RPMI8226 (cell line): ENCODE measurements at regions not wholly inside any gene's neighbourhood (a gene's known extent, or its start where the extent isn't known, plus 50 kb on each side); places are given as distances from the start of the nearest gene placed in this dataset.
"Not testable (repeated sequence)": the region's sequence is repeated elsewhere in the genome, so short reads cannot be mapped to it uniquely, and the experiment has no call there.

Source experiments
- DNase-seq: peaks from one replicate; pipeline ENCODE4 v3.0.0-alpha.2; 2015

DNA sequence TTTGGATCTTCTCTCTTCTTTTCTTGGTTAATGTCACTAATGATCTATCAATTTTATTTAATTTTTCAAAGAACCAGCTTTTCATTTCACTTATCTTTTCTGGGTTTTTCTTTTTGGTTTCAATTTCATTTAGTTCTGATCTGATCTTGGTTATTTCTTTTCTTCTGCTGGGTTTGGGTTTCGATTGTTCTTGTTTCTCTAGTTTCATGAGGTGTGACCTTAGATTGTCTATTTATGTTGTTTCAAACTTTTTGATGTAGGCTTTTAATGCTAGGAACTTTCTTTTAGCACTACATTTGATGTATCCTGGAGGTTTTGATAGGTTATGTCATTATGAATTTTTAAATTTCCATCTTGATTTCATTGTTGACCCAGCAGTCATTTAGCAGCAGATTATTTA, 142.3 kb downstream of the C11orf87 start:
- DNase-seq: no peak

DNA sequence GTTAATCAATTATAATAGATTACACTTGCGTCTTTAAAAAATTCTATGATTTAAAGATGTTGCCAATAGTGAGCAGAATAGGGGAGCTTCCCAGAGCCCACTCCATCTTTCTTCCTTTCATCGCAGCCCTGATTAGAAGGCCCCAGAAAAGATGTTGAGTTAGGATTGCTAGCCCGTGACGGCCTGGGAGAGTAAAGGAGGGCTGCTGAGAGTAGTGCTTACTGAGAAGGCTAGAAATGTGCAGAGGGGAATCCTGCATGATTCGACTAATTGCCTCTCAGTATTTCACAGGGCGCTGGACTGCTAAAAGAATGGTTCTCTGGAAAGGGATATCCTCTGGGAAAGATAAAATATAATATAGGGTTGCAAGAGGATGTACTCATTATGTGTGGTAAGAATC, 160.5 kb downstream of the C11orf87 start:
- DNase-seq: no peak

DNA sequence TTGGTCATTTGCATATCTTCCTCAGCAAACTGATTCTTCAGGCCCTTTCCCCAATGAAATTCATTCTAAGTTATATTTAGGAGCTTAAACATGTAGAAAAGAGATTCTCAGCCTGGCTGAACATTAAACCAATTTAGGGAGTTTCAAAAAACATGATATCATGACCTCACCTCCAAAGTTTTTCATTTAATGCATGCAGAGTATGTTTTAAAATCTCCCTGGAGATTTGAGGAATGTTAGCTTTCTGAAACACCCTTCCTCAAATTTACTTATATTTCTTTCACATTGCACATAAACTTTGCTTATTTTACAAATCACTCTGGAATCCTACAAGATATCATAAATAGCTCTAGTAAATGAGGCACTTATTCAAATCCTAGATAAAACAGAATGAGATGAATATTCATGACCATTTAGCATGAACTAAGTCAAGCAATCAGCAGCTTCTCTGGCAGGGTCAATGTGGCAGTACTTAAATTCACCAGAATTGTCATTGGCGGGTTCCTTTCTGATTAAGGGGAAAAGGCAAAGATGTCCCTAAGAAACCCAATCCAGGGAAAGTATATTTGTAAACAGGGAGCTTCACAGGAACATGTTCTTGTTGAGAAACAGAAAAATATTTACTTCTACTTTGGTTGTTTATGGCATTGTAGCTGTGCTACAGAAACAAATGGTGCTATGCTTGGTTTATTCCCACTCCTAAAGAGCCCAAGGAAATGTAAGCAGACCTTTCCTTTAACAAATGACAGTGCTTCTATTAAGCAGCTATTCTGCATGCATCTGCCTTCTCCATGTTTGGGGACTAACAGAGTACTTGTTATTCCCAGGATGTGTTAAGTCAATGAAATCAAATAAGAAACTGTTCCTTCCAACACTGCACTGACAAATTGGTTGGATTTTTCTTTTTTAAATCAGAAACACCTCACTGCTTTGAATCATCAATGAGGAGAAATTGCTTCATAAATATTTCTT, 162.3 kb downstream of the C11orf87 start:
- DNase-seq: no peak

DNA sequence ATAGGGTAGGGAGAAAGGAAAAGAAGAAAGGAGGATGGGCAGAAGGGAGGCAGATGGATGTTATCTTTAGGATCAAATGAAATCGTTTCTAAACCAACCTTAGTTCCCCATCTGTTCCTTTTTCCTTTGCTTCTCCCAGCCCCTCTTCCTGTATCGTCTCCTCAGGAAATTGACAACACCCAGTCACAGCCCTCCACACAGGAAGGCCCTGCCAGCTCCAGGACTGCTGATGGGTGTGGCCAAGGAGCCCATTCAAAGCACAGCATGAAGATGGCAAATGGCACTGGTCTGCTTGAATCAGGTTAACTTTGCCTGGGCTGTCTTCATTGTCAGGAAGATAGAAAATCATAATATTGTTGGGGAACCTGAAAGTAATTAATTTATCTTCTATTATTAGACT, 164.8 kb downstream of the C11orf87 start:
- DNase-seq: no peak

DNA sequence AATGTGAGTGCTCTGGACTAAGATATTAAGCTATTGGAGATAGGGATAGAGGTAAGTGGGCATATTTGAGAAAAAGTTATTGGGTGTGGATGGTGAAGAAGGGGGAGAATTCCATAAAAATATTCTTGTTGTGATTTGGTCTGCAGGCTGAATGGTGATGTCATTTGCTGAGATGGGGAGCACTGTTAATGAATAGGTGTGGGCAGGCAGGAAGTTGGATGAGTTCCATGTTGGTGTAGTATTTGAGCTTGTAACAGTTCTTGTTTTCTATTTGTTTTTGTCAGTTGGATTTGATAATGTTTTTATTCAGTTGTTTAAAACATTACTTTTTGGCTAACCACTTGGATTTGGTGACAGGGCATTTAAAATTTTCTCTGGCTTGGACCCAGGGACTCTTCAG, 168.8 kb downstream of the C11orf87 start:
- DNase-seq: no peak

DNA sequence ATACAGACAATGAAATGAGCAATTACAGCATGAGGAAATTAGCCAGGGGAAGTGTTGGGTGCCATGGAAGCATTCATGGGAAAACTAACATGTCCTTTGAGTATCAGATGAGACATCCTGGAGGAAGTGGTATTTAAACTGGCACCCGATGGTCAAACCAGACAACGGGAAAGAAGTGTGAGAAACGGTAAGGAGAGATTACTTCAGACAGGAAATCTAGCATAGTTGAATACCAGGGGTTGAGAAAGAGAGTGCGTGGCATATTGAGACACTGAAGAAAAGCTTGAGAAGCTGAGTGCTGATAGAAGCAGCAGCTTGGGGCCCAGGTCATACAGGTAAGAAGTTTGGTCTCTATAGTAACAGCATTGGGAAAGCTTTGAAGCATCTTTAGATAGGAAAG, 175.3 kb downstream of the C11orf87 start:
- DNase-seq: no peak

DNA sequence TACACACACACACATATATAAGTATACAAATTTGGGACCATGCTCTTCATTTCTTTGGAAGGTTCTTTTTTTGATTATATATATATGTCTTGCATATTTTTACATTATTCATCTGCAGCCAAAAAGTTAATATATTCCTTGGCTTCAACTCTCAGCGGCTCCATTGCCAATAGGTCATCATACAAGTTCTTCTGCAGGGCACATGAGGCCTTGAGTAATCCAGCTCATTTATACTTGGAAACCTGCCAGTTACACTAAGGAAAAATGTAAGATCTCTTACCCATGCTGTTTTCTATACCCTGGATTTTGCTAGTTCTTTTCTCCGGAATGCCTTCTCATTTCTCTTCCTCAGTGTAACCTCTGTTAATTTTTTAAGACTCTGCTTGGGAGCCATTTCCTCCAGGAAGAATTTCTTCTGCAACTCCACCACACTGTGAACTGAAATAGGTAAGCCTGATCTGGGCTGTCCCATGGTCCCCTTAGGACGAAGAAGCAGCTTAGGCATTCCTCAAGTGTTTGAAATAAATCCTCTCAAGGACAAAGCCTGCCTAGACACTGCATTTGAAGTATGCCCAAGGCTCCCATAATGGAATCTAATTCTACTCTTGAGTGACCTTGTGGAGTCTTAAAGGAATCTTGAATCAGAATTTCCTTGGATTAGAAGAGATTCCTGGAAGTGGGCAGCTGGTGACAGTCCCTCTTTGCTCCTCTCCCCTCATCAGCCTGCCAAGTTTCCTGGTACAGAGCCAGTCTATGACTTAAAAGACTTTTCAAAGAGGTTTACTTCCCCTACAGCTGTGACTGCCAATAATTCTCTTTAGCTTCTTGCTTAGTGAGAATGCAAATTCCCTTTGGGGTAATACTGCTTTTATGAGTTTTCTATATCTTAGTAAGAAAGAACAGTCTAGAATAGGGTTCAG, 182.8 kb downstream of the C11orf87 start:
- DNase-seq: no peak

DNA sequence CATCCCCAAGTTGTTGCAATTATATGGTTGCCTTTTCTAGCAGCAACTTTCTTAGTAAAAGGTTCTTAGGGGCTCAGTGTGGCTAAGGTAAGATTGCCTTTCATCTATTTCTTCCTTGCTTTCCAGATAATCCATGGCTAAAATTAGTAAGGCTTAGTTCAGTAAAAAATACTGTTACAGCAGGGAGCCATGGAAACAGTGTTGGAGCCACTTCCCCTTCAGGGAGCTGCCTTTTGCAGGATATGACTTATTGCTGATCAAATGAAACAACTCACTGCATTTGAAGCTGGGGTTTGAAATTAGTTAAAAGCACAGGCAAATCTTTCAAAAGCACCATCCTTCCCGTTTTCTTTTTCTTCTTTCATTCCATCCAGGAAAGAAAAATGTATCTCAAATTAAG, 184.3 kb downstream of the C11orf87 start:
- no peak for DNase-seq

DNA sequence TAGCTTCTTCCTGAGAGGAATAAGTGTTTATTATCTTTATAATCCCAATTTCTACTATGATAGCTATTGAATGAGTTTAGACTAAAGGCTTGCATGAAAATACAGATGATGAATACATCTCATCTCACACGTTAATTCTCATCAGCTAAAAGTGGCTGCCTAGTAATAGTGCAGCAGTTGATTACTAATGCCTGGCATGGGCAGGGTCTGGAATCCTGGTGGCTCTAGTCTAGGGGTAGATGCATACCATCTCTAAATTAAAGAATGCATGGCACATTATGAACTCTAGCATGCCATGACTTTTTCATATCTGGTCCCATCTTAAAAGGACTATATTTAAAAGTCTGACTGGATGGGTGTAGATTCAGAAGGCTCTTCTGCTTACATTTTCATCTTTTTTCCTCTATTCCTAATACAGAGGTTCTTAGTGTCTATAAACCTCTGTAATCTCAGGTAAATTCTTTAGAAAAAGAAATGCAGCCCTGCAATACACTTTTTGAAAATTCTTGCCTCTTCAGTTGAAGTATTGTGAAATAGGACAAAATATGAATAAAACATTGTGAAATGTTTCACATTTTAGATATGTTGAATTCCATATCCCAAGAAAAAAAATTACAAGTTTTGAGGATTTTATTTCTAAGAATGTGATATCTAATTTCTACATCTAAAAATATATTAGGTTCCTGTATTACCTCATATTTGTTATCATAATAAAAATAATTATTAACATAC, 187.6 kb downstream of the C11orf87 start:
- DNase-seq: no peak

DNA sequence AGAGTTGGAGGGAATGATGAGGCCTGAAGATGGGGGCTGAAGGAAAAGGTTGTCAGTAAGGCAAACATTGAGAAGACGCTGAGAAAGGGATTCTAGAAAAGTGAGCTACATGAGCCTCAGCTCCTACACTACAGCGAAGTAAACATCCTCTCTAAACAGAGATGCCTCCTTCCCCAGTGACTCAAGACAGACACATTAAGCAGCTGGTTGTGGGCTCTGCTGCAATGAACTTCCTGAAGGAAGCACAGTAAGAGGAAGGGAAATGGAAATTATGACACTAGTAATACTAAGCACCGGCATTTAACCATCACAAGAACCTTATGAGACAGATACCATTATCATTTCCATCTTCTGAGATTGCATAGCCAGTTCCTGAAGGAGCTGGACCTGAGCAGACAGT, 190.5 kb downstream of the C11orf87 start:
- no peak for DNase-seq

DNA sequence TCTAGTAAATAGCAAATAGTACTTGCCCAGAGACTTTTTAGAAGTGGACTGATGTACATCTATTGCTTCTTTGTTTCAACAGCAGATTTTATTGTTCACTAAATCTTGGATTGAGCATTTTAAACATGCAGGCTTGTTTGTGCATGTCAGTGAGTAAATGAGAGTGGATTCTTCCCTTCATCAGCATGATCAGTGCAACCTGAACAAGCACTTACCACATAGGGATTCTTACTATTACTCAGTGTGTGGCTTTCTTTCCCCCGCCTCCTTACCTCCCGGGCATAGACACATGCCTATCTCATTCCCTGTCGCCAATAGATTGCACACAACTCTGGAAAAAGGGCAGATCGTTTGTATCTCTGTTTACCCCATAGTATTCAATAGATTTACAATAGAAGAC, 197.5 kb downstream of the C11orf87 start:
- DNase-seq: no peak

DNA sequence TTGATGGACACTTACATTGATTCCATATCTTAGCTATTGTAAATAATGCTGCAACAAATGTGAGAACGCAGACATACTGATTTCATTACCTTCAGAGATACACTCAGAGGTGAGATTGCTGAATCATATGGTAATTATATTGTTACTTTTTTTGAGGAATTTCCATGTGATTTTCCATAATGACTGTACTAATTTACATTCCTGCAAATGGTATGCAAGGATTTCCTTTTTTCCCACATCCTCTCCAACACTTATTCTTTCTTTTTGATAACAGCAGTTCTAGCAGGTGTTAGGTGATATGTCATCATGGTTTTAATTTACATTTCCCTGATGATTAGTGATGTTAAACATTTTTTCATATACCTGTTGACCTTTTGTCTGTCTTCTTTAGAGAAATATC, 207.7 kb downstream of the C11orf87 start:
- no peak for DNase-seq

DNA sequence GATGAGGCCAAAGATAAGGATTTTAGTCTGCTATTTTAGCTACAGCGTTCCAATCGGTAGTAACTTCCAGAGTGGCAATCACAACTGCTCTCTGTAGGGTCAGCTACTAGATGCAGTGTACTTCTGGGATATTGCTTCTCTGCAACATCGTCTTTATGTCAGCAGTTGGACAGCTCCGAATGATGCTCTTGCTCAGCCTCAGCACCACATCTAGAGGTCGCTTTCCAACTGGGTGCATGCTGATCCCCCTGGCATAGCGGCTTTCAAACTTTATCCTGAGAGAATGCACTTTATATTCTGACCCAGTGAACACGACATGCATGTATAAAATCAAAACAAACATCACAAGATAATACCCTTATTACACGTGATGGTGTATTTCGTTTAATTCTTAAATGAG, 219.6 kb downstream of the C11orf87 start:
- peak; percentile 19 for DNase-seq

DNA sequence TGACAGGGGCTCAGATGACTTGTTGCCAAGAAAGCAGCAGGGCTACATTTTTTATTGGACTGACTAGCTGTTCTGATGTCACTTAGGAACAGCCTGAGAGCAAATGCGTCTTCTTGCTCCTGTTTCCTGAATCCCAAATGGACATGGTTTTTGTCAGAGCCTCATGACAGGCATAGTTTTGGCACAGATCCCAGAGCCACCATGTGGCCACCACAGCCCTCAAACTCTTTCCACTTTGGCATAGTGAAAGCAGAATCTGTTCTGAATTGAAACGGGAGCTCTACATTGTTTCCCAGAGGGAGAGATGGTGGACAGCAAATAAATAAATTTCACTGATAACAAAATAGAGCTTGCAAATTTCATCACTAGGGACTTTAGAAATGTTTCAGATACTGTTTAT, 222.2 kb downstream of the C11orf87 start:
- DNase-seq: no peak

DNA sequence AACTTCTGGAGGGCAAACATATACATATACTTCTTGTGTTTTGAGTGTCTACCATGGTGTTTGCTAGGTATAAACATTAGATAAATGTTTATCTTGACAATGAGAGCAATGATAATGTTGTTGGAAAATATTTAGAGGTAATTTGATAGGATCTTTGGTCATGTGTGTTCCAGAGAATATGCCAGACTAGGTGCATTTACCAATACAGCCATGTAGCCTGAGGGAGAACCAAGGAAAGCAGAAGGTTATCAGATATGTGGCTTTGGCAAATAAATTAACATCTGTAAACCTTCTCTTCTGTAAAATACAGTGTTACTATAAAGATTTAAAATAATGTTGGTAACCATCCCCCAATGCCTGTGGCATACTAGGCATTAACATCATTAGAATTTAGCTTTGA, 226.8 kb downstream of the C11orf87 start:
- DNase-seq: no peak

DNA sequence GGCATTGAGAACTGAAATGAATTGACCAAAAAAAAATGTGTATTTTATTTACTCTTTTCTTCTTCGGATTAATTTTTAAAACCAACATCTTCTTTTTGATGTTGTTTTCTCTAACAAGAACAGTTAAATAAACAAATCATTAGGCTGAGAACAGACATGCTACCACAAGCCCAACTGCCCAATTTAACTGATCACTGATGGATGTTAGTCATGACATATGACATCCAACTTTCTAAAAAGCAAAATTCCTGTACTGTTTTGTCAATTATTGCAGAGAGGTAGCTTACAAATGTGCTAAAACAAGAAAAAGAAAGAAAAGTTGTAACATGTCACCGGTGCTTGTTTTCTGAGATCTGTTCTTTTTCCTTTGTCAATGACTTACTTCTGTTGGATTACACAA, 232.1 kb downstream of the C11orf87 start:
- no peak for DNase-seq

DNA sequence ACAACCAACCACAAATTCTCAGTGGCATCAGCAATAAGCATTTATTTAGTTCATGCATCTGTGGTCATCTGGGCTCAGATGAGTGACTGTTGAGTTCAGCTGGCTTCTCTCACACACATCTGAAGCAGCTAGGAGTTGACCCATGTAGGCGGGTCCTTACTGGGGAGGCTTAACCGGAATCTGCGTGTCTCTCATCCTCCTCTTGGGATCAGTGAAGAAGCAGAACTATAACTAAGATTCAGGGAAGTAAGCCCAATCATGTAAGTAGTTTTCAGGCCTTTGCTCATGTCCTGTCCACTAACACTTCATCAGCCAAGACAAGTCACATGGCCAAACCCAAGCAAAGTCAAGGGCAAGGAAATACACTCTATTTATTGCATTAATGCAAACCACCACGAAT, 236.2 kb downstream of the C11orf87 start:
- DNase-seq: no peak

DNA sequence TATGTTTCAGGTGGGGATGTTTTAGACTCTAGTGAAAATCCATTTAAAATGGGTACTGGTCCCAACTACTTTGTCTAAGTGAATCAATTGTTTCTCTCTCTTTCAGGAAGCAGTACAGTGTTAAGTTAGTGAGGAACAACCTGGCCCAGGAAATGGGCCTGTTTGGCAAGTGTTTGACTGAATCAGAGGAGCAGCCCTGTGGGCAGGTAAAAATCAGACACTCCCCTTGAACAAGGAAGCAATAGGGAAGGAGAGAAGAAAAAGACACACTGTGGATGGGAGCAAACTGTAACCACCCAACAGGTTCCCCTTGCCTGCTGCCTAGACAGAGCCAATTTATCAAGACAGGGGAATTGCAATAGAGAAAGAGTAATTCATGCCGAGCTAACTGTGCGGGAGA, 245.7 kb downstream of the C11orf87 start:
- no peak for DNase-seq

DNA sequence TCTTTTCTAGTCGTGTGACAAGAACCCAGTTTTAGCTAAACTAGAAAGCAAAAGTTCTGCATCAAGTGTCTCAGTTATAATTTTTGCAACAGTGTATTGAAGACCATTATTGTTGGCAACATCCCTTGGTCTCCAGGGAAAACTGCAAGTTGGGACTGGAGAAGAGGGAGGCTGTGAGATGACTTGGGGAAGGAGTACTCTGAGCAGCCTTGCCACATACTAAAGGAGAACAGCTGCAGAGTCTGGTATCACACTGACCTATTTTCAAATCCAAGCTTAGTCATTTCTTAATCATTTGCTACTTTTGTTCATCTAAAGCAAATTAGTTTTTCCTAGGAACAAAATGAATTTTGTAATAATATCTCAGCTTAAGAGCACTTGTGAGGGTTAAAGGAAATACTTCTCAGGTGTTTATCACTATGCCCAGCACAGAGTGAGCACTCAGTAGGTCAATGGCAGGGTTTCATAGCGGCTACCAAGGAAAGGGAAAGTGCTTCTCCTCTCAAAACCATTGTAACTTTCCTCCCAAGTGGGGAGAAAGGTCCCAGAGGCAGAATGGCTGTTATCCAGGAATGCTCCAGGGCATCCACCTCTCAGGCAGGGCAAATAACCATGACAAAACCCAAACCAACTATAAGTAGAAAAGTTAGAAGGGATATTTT, 247.1 kb downstream of the C11orf87 start:
- no peak for DNase-seq

DNA sequence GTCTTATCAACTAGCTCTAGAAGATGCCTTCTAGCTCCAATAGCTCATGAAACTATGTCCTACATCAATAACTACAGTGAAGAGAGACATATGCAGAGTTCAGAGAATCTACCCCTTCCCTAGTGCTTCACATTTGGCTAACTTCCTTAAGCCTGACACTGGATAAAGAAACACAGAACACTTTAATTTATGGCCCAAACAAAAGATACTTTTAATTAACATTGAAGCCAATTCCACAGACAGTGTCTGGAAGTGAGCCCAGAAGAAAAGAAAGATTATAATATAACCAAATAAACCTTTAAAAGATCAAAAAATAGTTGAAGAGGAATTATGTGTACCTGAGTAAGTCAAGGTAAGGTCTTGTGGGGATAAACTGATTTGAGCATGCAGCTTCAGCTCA, 255.2 kb downstream of the C11orf87 start:
- DNase-seq: no peak

DNA sequence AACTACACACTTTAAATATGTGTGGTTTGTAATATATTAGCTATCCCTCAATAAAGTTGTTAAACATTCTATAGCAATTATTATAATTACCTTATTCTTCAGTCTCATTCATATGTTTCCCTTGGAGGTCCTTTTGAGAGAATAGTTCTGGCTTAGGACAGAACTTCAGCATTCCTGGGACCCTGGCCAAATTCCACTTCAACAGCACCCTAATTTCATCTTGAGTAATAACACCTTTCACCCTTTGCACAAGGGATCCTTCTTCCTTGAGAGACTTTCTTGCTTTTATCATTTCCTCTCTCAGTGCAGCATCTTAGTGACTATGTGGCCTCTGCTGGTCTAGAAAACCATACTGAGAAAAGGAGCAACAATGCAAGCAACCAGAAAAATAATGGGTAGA, 255.9 kb downstream of the C11orf87 start:
- DNase-seq: no peak

DNA sequence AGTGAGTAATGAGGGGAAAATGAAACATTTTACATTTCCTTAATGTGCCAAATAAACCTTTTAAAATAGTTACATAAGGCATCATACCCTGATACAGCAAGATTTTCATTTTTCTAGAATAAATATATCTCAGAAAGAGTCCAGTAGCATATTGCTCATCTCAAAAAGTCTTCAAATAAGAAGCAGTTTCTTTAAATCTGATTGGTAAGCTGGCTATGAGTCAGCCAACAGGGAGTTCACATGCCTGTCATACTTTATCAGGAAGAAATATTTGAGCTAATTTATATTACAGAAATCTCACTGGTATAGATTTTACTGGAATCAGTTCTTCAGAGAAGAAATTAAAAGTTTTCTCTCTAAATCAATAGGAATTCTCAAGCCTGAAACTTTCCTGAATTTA, 258.1 kb downstream of the C11orf87 start:
- no peak for DNase-seq

DNA sequence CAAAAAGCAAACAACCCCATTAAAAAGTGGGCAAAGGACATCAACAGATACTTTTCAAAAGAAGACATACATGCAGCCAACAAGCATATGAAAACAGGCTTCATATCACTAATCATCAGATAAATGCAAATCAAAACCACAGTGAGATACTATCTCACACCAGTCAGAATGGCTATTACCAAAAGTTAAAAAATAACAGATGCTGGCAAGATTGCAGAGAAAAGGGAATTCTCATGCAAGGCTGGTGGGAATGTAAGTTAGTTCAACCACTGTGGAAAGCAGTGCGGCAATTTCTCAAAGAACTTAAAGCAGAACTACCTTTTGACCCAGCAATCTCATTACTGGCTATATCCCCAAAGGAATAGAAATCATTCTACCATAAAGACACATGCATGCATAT, 260.8 kb downstream of the C11orf87 start:
- DNase-seq: not testable (repeated sequence)
